ENCODE measurements at regions not wholly inside any gene's neighbourhood (a gene's known extent, or its start where the extent isn't known, plus 50 kb on each side); places are given as distances from the start of the nearest gene placed in this dataset.

GRCh38 chr3:176514297-176514696 is 683.0 kb downstream of the TBL1XR1 start:
- Histone ChIP-seq H3K36me3 (replicated peaks) (no peaks in the 10 kb centered on the region), H3K4me3 (ENCODE audit: low read depth, low read length) (no peak overlapping the region), H3K27me3 (replicated peaks) (no peaks in the 10 kb centered on the region), H3K27ac (no peak overlapping the region)
- peak; percentile 41 for DNase-seq
- TF ChIP-seq CTCF (IDR thresholded peaks at IDR 0.05; ENCODE audit: low read depth, low read length, missing control alignments): peak; percentile 56
- in situ Hi-C loops (cut with HindIII; ENCODE audit: low pct_ligation_motif_present, low sequenced_read_pairs): no loop called here

GRCh38 chr3:176513604-176514003 is 683.7 kb downstream of the TBL1XR1 start:
- no peaks in the 10 kb centered on the region for H3K36me3 ChIP-seq (replicated peaks)
- no peak overlapping the region for H3K4me3 ChIP-seq (ENCODE audit: low read depth, low read length)
- no peak overlapping the region for H3K27ac ChIP-seq
- DNase-seq: no peak
- TF ChIP-seq CTCF (IDR thresholded peaks at IDR 0.05; ENCODE audit: low read depth, low read length, missing control alignments): no peak
- in situ Hi-C loops (cut with HindIII; ENCODE audit: low pct_ligation_motif_present, low sequenced_read_pairs): no loop called here
- H3K27me3 ChIP-seq (replicated peaks): no peaks in the 10 kb centered on the region

- no peak overlapping the region for H3K4me3 ChIP-seq (ENCODE audit: low read depth, low read length)
- no peaks in the 10 kb centered on the region for H3K36me3 ChIP-seq (replicated peaks)
- no peak for TF ChIP-seq CTCF (IDR thresholded peaks at IDR 0.05; ENCODE audit: low read depth, low read length, missing control alignments)
- in situ Hi-C loops (cut with HindIII; ENCODE audit: low pct_ligation_motif_present, low sequenced_read_pairs): no loop called here
- no peak for DNase-seq
- no peaks in the 10 kb centered on the region for H3K27me3 ChIP-seq (replicated peaks)
- no peak overlapping the region for H3K27ac ChIP-seq
These were observed 685.2 kb downstream of the TBL1XR1 start for GRCh38 chr3:176512037-176512436.

- DNase-seq: no peak
- in situ Hi-C loops (cut with HindIII; ENCODE audit: low pct_ligation_motif_present, low sequenced_read_pairs): no loop called here
These were observed 687.2 kb downstream of the TBL1XR1 start for GRCh38 chr3:176510097-176510496.

GRCh38 chr3:176505878-176506621 is 691.2 kb downstream of the TBL1XR1 start:
- Histone ChIP-seq H3K27ac (no peak overlapping the region), H3K36me3 (replicated peaks) (no peaks in the 10 kb centered on the region), H3K4me3 (ENCODE audit: low read depth, low read length) (no peak overlapping the region), H3K27me3 (replicated peaks) (no peaks in the 10 kb centered on the region)
- no peak for DNase-seq
- no peak for TF ChIP-seq CTCF (IDR thresholded peaks at IDR 0.05; ENCODE audit: low read depth, low read length, missing control alignments)
- in situ Hi-C loops (cut with HindIII; ENCODE audit: low pct_ligation_motif_present, low sequenced_read_pairs): no loop called here

More at GRCh38 chr3:176510097-176510496, 687.2 kb downstream of the TBL1XR1 start:
- H3K36me3 ChIP-seq (replicated peaks): no peaks in the 10 kb centered on the region
- no peak overlapping the region for H3K4me3 ChIP-seq (ENCODE audit: low read depth, low read length)
- TF ChIP-seq CTCF (IDR thresholded peaks at IDR 0.05; ENCODE audit: low read depth, low read length, missing control alignments): no peak
- no peak overlapping the region for H3K27ac ChIP-seq
- no peaks in the 10 kb centered on the region for H3K27me3 ChIP-seq (replicated peaks)

GRCh38 chr3:176491084-176491483 is 706.2 kb downstream of the TBL1XR1 start:
- in situ Hi-C loops (cut with HindIII; ENCODE audit: low pct_ligation_motif_present, low sequenced_read_pairs): no loop called here
- Histone ChIP-seq H3K4me3 (ENCODE audit: low read depth, low read length) (no peak overlapping the region), H3K27ac (no peak overlapping the region), H3K27me3 (replicated peaks) (no peaks in the 10 kb centered on the region), H3K36me3 (replicated peaks) (no peaks in the 10 kb centered on the region)
- no peak for DNase-seq
- TF ChIP-seq CTCF (IDR thresholded peaks at IDR 0.05; ENCODE audit: low read depth, low read length, missing control alignments): no peak
